ENCODE measurements at regions not wholly inside any gene's neighbourhood (a gene's known extent, or its start where the extent isn't known, plus 50 kb on each side); places are given as distances from the start of the nearest gene placed in this dataset.

DNA sequence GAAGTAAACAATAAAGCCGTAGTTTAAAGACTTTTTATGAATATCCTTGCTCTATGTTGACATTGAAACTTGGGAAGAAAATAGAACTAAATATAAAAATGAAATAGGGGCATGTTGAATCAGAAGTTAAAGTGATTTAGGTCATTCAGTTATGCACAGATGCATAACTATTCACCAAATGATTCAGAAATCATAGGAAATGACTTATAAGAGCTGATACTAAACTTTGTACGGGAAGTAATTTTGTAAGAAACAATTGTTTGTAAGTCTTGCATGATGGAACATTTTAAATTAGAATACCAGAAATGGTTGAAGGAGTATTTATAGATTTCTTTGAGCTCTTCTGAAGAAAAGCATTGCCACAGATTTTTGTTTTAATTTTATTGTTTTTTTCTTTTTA lies 246.5 kb downstream of the CPE start:
- Histone ChIP-seq H3K27ac (ENCODE audit: low read depth in 1 of 2, low read length in 2 of 2) (no peak overlapping the region), H3K4me3 (ENCODE audit: low read length) (no peak overlapping the region), H3K36me3 (ENCODE audit: insufficient read depth, low read length) (no peaks in the 10 kb centered on the region), H3K4me1 (ENCODE audit: insufficient read depth, low read length) (no peaks in the 10 kb centered on the region), H3K27me3 (ENCODE audit: control insufficient read depth in 1 of 2, insufficient read depth in 2 of 2, low read length in 2 of 2) (no peaks in the 10 kb centered on the region), H3K9me3 (ENCODE audit: control insufficient read depth in 1 of 2, insufficient read depth in 1 of 2, low read length in 2 of 2) (no peaks in the 10 kb centered on the region)
- no peak for DNase-seq
- no peaks in the 10 kb centered on the region for H3K9me3 Mint-ChIP-seq
- H3K27ac Mint-ChIP-seq: no peak overlapping the region
- H3K36me3 Mint-ChIP-seq (ENCODE audit: low read depth): no peaks in the 10 kb centered on the region
- ChIA-PET POLR2A (no interaction called here), CTCF (no interaction called here)
- no peaks in the 10 kb centered on the region for H3K4me1 Mint-ChIP-seq (ENCODE audit: low read depth)
- intact Hi-C loops (cut with DNase I, micrococcal nuclease): no loop called here
- no peaks in the 10 kb centered on the region for H3K27me3 Mint-ChIP-seq
- no peak overlapping the region for H3K4me3 Mint-ChIP-seq
- TF ChIP-seq, protein P1, sequence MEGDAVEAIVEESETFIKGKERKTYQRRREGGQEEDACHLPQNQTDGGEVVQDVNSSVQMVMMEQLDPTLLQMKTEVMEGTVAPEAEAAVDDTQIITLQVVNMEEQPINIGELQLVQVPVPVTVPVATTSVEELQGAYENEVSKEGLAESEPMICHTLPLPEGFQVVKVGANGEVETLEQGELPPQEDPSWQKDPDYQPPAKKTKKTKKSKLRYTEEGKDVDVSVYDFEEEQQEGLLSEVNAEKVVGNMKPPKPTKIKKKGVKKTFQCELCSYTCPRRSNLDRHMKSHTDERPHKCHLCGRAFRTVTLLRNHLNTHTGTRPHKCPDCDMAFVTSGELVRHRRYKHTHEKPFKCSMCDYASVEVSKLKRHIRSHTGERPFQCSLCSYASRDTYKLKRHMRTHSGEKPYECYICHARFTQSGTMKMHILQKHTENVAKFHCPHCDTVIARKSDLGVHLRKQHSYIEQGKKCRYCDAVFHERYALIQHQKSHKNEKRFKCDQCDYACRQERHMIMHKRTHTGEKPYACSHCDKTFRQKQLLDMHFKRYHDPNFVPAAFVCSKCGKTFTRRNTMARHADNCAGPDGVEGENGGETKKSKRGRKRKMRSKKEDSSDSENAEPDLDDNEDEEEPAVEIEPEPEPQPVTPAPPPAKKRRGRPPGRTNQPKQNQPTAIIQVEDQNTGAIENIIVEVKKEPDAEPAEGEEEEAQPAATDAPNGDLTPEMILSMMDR (IDR thresholded peaks at IDR 0.05): no peak
- ATAC-seq (ENCODE audit: poor library complexity): no peak

DNA sequence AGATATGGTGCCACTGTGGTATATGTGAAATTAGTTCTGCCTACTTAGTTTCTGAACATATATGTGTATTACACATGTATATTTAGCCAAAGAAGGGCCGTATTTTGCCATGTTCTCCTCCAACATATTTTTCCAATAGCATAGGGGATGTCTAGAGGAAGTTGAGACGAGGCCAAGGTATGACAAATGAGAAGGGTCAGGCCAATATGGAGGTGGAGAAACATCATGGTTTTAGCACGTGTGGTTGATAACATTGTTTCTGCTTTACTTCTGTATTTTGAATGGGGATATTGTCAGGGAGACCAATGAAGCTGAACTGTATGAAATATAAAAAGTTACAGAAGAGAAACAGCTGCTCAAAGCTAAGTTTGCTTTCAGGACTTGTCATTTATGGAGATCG lies 246.7 kb upstream of the TLL1 start:
- H3K4me3 Mint-ChIP-seq: no peak overlapping the region
- no peaks in the 10 kb centered on the region for H3K36me3 ChIP-seq (ENCODE audit: insufficient read depth, low read length)
- ATAC-seq (ENCODE audit: poor library complexity) (no peak), DNase-seq (no peak)
- no peaks in the 10 kb centered on the region for H3K9me3 Mint-ChIP-seq
- H3K4me3 ChIP-seq (ENCODE audit: low read length): no peak overlapping the region
- TF ChIP-seq, protein P1 (IDR thresholded peaks at IDR 0.05): no peak
- intact Hi-C loops (cut with DNase I, micrococcal nuclease): no loop called here
- ChIA-PET POLR2A (no interaction called here), CTCF (no interaction called here)
- no peaks in the 10 kb centered on the region for H3K36me3 Mint-ChIP-seq (ENCODE audit: low read depth)
- H3K9me3 ChIP-seq (ENCODE audit: control insufficient read depth in 1 of 2, insufficient read depth in 1 of 2, low read length in 2 of 2): no peaks in the 10 kb centered on the region
- no peaks in the 10 kb centered on the region for H3K4me1 Mint-ChIP-seq (ENCODE audit: low read depth)
- no peak overlapping the region for H3K27ac ChIP-seq (ENCODE audit: low read depth in 1 of 2, low read length in 2 of 2)
- no peaks in the 10 kb centered on the region for H3K4me1 ChIP-seq (ENCODE audit: insufficient read depth, low read length)
- peaks cover 3% of the 10 kb centered on the region for H3K27me3 Mint-ChIP-seq
- no peak overlapping the region for H3K27ac Mint-ChIP-seq
- H3K27me3 ChIP-seq (ENCODE audit: control insufficient read depth in 1 of 2, insufficient read depth in 2 of 2, low read length in 2 of 2): no peaks in the 10 kb centered on the region

DNA sequence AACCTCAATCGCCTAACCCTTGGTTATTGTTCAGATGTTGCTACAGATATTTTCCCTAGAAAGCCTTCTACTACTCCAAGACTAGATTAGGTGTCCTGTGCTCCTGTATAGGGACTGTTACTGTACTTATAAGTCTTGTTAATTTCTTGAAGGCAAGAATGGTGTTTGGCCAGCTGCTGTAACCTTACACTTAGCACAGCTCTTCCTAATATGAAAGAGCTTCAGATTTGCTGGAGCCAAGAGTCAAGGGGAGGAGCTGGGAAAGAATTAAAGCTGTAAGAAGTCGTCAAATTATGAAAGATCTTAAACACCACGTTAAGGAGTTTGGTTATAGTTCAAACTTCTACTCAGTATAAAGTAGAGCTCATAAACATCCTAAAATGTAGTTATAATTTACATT lies 245.9 kb upstream of the TLL1 start:
- H3K9me3 Mint-ChIP-seq: no peaks in the 10 kb centered on the region
- no peaks in the 10 kb centered on the region for H3K4me1 Mint-ChIP-seq (ENCODE audit: low read depth)
- ChIA-PET POLR2A (no interaction called here), CTCF (no interaction called here)
- Histone ChIP-seq H3K4me3 (ENCODE audit: low read length) (no peak overlapping the region), H3K27me3 (ENCODE audit: control insufficient read depth in 1 of 2, insufficient read depth in 2 of 2, low read length in 2 of 2) (no peaks in the 10 kb centered on the region), H3K27ac (ENCODE audit: low read depth in 1 of 2, low read length in 2 of 2) (no peak overlapping the region), H3K36me3 (ENCODE audit: insufficient read depth, low read length) (no peaks in the 10 kb centered on the region), H3K4me1 (ENCODE audit: insufficient read depth, low read length) (no peaks in the 10 kb centered on the region), H3K9me3 (ENCODE audit: control insufficient read depth in 1 of 2, insufficient read depth in 1 of 2, low read length in 2 of 2) (no peaks in the 10 kb centered on the region)
- ATAC-seq (ENCODE audit: poor library complexity): no peak
- no peak overlapping the region for H3K4me3 Mint-ChIP-seq
- no peak overlapping the region for H3K27ac Mint-ChIP-seq
- intact Hi-C loops (cut with DNase I, micrococcal nuclease): no loop called here
- no peak for DNase-seq
- TF ChIP-seq, protein P1 (IDR thresholded peaks at IDR 0.05): no peak
- H3K36me3 Mint-ChIP-seq (ENCODE audit: low read depth): no peaks in the 10 kb centered on the region
- peaks cover 6% of the 10 kb centered on the region for H3K27me3 Mint-ChIP-seq
